Keratinocyte (primary cell): ENCODE measurements at regions not wholly inside any gene's neighbourhood (a gene's known extent, or its start where the extent isn't known, plus 50 kb on each side); places are given as distances from the start of the nearest gene placed in this dataset.

ENCODE experiments used
- CTCF ChIP-seq, 3 experiments: IDR thresholded peaks in 1 of 3; conservative IDR thresholded peaks in 1 of 3; optimal IDR thresholded peaks in 1 of 3; 2 replicates in 2 of 3; 3 replicates in 1 of 3; pipeline versions ENCODE3 to v1.5.1; 2011; ENCODE audit warnings: low read length in 3 of 3, mild to moderate bottlenecking in 3 of 3, moderate library complexity in 2 of 3, control low read depth in 1 of 3, inconsistent platforms in 1 of 3; ENCODE audit not compliant: insufficient read depth in 2 of 3; ENCODE audit errors: extremely low read depth in 1 of 3
- EZH2 ChIP-seq: IDR thresholded peaks from one replicate; pipeline ENCODE4 v1.6.1; 2012; ENCODE audit warnings: inconsistent platforms, mild to moderate bottlenecking, low read length, moderate library complexity

- TF ChIP-seq CTCF (optimal IDR thresholded peaks at IDR 0.05 in 1 of 3, IDR thresholded peaks at IDR 0.05 in 1 of 3, conservative IDR thresholded peaks at IDR 0.05 in 1 of 3; ENCODE audit: extremely low read depth in 1 of 3, insufficient read depth in 2 of 3, low read length in 3 of 3) (no peak), EZH2 (no peak)
Observed at GRCh38 chr2:226136739-226137138, 662.9 kb downstream of the IRS1 start.
